HG03139 (cell line): ENCODE measurements at regions not wholly inside any gene's neighbourhood (a gene's known extent, or its start where the extent isn't known, plus 50 kb on each side); places are given as distances from the start of the nearest gene placed in this dataset.
"Not testable (repeated sequence)": the region's sequence is repeated elsewhere in the genome, so short reads cannot be mapped to it uniquely, and the experiment has no call there.

ENCODE experiments used
- ATAC-seq: cut with Tn5 transposase; IDR thresholded peaks from one replicate; pipeline ENCODE4 v1.9.1; 2021; ENCODE audit not compliant: unreplicated experiment

DNA sequence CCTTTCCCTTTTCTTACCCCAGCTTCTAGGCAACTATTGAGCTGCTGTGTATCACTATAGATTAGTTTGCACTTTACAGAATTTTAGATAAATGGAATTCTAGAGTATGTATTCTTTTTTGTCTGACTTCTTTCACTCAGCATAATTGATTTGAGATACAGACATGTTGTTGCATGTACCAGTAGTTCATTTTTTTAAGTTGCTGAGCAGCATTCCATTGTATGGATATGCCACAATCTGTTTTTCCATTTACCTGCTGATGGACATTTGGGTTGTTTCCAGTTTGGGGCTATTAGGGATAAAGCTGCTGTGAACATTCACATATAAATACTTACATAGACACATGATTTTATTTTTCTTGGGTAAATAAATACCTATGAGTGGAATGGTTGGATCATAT, 135.7 kb downstream of the IGF1 start:
- ATAC-seq: no peak

DNA sequence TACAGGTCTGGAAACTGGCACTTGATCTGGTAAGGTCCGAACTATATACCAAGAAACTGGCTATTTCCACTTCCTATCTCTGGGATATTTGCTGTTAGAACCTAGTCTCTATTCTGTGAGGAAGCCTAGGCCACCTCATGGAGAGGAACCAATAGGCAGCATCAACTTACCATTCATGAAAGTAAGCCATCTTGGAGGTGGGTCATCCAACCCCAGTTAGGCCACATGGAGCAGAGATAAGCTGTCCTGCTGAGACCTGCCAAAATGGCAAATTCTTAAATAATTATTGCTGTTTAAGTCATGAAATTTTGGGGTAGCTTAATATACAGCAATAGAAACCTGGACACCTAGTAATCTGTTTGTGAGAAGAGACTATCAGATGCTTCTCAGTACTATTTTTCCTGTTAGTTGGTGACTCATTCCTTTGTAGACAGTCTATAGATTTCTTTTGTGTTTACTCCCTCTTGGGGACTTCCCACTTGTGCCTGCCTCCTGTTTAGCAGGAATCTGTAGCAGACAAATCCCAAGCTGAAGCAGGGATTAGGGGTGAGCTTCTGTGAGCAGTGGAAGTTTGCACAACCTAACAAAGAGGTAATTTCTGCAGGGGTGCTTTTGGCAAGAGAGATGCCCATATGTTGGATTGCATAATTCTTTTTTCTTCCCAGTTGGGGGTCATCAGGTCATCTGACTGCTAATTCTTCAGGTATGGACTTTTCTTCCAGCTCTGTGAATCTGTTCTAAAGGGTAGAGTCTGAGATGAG, 136.8 kb downstream of the IGF1 start:
- no peak for ATAC-seq

DNA sequence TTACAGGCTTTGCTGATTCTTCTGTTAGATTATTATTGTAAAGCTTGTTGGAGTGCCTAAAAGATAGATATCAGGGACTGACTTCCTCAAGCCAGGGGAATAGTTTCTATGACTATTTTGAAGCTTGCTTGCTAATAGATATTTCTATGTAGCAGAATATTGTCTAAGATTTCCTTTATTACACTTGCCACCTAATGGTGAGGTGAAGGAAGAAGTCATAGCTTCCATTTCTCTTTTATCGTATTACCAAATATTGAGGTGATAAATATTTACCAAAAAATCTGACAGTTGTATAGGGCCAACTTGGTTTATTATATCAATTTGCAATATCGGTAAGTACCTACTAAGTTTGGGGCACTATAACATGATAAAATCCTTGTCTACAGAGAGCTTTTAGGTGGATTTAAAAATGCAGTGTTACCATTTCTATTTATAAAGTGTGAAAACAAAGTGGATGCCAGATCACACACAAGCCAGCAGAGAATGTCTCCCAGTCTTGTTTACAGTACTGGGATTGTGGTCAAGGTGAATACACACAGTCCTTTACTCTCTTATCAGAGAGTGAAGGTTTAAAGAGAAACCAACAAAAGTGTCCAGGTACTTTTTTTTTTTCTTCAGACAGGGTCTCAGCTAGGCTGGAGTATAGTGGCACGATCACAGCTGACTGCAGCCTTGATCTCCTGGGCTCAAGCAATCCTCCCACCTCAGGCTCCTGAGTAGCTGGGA, 137.9 kb downstream of the IGF1 start:
- ATAC-seq: no peak

DNA sequence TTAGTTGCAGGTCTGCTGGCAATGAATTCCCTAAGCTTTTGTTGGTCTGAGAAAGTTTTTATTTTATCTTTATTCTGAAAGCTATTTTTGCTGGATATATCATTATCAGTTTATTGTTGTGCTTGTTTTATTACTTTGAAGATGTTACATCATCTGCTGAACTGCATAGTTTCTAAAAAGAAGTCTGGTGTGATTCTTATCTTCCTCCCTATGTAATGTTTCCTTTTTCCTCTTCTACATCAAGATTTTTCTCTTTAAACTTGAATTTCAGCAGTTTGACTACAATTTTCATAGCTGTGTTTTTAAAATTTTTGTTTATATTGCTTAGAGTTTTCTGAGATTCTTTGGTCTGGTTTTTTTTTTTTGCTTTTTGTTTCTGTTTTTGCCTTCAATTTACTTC, 137.1 kb upstream of the PMCH start:
- ATAC-seq: no peak

DNA sequence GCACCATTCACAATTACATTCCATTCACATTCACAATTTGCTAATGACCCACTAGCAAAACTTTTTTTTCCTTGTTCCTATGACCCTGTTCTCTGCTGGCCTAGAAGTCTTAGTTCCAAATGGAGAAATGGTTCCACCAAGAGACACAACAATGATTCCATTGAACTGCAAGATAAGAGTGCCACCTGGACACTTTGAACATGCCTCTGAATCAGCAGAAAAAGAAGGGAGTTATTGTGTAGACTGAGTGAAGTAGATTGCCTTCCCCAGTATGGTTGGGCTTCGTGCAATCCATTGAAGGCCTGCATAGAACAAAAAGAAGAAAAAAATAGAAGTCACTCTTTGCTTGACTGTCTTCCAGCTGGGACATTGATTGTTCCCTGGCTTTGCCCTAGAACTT, 133.8 kb upstream of the PMCH start:
- ATAC-seq: no peak

DNA sequence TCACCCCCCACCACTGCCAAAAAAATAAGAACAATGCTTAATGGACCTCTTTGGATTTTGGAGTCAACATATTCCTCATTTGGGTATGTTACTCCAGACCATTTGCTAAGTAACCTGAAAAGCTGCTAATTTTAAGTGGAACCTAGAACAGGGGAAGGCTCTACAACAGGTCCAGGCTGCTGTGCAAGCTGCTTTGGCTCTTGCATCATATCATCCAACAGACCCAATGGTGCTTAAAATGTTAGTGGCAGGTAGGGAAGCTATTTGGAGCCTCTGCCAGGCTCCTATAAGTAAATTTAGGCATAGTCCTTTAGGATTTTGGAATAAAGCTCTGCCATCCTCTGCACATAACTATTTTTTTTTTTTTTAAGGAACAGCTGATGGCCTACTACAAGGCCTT, 132.2 kb upstream of the PMCH start:
- no peak for ATAC-seq

DNA sequence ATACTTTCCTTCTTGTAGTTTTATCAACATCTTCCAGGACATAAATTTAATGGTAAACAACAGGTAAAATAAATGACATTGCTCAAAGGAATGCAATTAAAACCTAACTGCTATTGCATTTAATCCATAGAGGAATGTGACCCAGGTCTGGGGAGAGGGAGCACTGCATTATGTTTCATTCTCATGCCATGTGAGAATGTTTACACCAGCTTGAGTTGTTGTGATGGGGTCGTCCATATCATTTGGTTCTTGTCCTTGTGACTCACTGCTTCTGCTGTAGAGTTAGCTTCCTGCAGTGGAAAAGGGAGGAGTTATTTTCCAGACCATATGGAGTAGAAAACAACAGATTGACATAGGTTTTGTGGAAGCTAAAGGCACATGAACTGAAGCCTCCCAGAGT, 129.3 kb upstream of the PMCH start:
- ATAC-seq: no peak

DNA sequence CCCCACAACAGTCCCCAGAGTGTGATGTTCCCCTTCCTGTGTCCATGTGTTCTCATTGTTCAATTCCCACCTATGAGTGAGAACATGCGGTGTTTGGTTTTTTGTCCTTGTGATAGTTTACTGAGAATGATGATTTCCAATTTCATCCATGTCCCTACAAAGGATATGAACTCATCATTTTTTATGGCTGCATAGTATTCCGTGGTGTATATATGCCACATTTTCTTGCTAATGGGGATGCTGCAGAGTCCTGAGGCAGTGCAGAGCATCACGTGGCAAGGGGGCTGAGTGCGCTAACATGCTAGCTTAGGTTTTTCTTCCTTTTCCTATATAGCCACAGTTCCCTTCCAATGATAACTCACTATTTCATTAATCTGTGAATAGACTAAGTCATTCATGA, 127.5 kb upstream of the PMCH start:
- ATAC-seq: not testable (repeated sequence)

DNA sequence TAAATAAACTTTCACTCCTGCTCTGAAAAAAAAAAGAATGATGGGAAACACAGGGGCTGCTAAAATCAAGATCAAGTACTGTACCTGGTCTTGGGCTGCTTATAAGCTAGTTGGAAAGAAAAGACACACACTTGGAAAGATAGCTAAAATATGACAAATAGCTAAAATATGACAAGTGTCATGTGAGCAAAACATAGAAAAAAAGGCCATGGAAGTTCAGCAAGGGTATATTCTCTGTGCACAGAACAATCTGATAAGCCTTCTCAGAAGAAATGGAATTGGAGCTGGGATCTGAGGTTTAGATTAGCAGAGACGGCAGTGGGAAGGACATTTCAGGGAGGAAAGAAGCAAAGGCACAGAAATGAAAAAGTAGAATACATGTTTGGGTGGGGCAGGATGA, 126.2 kb upstream of the PMCH start:
- no peak for ATAC-seq

DNA sequence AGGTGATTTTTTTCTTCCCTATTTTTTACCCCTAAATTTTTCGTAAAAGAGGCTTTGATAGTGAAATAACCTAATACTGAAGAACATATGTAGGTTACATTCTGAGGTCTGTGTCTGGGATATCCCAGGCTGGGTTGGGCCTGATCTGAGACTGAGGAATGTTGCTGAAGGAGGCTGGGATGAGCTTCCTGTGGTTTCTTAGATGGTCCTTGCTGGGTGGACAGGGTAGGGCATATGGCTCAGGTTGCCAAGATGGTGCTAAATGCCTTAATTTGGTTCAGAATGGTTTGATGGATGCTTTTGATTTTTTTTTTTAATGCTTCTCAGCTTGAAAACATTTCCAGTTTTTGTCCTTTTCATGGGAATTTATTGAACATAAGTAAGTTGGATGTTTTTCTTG, 124.6 kb upstream of the PMCH start:
- ATAC-seq: no peak

DNA sequence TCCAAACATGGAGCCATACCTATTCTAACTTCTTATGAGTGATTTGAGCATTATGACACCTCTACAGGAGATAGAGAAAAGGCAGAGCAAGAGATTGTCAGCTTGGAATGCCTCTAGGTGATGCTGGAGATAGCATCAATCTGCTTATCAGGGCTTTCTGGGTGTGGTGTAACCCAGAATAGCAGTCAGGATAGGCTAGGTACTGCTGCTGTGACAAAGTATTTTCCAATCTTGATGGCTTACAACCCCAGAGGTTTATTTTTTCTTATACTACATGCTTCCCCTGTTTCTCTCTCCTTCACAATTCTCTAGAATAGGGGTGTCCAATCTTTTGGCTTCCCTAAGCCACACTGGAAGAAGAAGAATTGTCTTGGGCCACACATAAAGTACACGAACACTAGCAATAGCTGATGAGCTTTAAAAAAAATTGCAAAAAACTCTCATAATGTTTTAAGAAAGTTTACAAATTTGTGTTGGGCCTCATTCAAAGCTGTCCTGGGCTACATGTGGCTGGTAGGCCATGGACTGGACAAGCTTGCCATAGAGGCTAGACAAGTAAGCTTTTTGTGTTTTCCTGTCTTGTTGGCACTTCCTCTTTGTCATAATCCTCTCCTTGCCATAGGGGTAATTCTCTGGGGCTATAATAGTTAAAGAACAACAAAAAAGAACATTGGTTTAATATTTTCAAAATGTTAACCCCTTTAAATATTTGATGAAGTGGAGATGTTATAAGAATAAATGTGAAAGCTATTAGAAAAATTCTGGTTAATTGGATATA, 123.9 kb upstream of the PMCH start:
- ATAC-seq: no peak

DNA sequence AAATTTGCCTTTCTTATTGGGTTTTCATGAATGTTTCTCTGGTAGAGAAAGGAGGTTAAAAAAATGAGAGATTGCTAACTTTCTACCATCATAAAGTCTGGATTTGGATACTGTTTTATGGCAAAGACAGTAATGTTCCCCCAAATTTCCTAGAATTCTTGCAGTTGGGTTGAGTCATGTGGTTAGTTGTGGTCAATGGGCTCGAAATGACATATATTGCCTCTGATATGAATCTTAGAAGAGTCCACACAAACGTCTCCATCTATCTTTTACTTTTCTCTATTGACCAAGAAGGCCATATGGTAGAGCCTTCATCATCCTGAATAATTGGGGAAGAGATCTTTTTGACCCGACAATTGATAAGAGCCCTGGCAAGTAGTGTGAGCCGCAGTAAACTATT, 119.5 kb upstream of the PMCH start:
- no peak for ATAC-seq

DNA sequence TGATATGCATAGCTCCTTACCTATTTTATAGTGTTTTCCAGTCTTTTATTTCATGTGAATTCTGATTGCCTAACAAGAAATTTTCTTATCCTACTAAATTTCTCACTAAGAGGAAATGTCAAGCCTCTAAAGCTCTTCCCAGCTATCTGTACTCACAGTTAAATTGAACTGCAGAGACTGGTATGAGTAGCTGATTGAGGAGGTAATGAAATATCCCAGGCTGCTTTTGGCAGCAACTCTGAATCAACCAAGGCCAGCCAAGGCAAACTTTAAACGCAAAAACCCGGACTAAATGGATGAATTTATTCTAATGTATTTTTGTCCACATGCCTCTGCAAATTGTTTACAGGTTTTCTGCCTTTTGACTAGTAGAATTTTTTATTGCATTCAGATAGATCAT, 119.1 kb upstream of the PMCH start:
- ATAC-seq: no peak

DNA sequence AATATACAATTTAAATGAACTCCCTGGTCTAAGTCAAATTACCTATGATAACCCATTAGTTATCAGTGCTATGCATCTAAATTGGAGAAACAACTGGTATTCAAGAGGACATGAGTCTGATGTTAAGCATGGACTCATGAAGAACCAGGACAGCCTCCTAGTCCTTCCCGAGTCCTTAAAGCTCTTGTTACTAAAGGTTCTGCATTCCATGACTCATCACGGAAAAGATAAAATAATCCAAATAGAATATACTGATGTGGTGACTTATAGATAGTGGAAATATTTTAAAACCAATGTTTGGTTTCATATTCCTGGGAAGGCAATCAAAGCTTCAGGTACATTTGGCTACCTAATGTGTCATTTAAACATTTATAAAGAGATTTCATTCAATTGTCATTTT, 117.2 kb upstream of the PMCH start:
- ATAC-seq: no peak

DNA sequence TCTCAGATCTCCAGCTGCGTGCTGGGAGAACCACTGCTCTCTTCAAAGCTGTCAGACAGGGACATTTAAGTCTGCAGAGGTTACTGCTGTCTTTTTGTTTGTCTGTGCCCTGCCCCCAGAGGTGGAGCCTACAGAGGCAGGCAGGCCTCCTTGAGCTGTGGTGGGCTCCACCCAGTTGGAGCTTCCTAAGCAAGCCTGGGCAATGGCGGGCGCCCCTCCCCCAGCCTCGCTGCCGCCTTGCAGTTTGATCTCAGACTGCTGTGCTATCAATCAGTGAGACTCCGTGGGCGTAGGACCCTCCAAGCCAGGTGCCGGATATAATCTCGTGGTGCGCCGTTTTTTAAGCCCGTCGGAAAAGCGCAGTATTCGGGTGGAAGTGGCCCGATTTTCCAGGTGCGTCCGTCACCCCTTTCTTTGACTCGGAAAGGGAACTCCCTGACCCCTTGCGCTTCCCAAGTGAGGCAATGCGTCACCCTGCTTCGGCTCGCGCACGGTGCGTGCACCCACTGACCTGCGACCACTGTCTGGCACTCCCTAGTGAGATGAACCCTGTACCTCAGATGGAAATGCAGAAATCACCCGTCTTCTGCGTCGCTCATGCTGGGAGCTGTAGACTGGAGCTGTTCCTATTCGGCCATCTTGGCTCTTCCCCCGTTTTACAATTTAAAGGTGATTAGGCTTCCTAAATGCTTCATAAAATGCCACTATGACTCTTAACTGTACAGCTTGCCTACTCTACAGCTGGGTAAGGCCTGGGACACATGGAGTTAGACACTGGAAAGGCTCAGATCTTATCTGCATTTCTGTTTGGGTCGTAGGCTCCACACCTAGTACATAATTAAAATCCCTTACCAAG, 115.7 kb upstream of the PMCH start:
- not testable (repeated sequence) for ATAC-seq

DNA sequence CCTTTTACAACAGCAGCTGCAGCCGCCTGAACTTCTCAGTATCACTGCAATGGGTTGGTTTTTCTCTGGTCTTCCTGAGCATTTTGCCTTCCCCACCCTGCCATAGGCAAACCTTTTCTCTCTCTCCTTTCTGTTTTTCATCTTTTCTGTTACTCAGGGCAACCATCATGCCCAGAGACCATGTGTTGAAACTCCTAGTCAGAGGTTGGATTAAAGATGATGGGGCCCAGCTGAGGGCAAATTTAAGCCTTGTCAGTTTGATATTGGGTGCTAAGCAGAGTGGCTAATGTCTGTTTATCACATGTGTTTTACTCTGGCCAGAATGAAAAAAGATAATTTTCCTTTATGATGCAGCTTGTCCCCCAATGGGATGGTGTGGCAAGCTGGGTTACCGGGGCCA, 107.9 kb upstream of the PMCH start:
- ATAC-seq: no peak

DNA sequence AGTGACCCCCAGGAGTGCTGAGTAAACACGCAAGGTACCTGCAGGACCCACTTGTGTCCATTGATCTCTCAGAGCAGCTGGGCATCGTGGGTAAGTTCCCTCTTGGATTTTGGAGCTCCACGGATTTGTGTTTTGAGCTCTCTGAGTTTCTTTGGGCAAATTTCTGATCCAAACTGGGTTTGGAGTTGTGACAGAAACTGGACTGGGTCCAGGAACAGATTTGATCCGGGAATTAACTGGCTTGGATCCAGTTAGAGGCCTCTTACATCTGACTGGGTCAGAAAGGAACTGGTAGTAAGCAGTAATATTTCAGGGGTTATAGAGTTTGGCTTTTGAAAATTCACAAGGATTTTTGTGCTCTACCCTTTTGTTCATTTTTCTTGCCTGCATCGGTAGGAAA, 107.0 kb upstream of the PMCH start:
- not testable (repeated sequence) for ATAC-seq

DNA sequence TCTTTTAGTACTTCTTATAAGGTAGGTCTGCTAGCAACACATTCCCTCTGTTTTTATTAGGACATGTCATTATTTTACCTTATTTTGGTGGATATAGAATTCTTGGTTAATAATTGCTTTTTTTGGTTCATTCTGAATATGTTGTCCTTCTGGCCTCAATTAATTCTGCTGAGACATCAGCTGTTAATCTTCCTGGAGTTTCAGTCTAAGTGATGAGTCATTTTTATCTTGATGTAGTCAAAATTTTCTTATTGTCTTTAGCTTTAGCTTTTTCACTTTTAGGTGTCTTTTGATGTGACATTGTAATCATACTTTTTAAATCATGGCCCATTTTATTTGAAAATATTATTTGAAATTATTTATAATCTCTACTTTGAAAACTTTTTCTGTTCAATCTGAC, 104.9 kb upstream of the PMCH start:
- ATAC-seq: no peak

DNA sequence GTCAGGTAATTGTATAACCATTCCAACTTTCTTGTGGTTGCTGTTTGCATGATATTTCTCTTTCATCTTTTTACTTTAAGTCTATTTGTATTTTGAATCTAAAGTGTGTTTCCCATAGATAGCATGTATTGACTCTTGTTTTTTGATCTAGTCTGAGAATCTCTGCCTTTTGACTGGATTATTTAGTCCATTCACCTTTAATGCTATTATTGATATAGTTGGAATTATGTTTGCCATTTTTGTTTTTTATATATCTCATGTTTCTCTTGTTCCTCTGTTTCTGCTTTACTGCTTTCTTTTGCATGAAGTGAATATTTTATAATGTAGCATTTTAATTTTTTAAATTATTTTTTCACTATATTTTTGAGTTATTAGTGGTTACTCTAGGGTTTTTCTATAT, 103.9 kb upstream of the PMCH start:
- no peak for ATAC-seq

DNA sequence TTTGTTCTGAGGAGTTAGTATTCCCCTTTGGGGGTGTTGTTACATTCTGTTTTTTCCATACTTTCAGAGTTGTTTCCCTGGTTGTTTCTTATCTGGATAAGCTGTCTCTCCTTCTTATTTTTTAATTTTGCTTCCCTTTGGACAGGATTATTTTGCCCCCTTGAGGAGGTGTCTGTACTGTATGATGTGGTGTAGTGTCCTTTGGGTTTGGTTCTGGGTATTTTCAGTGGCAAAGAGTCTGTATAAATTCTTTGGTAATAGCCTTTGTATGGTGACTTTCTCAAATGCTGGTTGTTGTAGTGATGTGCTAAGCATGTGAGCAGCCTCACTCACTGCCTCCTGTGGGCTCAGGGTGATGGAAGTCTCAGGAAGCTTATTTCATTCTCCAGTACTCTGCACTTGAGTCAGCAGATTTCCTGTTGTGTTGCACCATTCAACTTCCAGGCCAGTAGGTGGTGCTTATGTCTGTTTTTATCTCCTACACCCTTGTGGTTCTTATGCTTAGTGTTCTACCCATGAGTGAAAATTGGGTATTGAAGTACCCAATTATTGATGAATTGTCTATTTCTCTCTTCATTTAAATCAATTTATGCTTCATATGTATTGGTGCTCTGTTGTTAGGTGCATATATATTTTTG, 103.3 kb upstream of the PMCH start:
- ATAC-seq: peak; percentile 73

DNA sequence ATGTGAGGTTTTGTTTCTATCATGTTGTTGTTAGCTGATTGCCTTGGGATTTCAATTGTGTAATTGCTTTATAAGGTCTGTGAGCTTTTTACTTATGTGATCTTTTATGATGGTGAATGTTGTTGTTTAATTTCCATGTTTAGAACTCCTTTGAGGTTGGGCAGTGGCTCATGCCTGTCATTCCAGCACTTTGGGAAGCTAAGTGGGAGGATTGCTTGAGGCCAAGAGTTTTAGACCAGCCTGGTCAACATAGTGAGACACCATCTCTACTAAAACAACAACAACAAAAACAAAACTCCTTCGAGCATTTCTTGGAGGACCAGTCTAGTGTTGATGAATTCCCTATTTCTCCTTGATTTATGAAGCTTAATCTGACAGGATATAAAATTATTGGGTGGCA, 102.1 kb upstream of the PMCH start:
- no peak for ATAC-seq
